B cell (primary cell): ENCODE measurements at regions not wholly inside any gene's neighbourhood (a gene's known extent, or its start where the extent isn't known, plus 50 kb on each side); places are given as distances from the start of the nearest gene placed in this dataset.

Source experiments
- EZH2 ChIP-seq: IDR thresholded peaks from 2 replicates; pipeline ENCODE4 v1.6.1; 2012; ENCODE audit warnings: borderline replicate concordance, low read depth, mild to moderate bottlenecking, moderate library complexity, low read length; ENCODE audit not compliant: insufficient read depth, poor library complexity, severe bottlenecking
- TF ChIP-seq, protein P1 (sequence below): fragments of 200-600 bp; IDR thresholded peaks from one replicate; pipeline ENCODE4 v1.8.0; 2022; ENCODE audit warnings: antibody characterized with exemption, mild to moderate bottlenecking

- TF ChIP-seq EZH2, result no peak
- TF ChIP-seq, protein P1, sequence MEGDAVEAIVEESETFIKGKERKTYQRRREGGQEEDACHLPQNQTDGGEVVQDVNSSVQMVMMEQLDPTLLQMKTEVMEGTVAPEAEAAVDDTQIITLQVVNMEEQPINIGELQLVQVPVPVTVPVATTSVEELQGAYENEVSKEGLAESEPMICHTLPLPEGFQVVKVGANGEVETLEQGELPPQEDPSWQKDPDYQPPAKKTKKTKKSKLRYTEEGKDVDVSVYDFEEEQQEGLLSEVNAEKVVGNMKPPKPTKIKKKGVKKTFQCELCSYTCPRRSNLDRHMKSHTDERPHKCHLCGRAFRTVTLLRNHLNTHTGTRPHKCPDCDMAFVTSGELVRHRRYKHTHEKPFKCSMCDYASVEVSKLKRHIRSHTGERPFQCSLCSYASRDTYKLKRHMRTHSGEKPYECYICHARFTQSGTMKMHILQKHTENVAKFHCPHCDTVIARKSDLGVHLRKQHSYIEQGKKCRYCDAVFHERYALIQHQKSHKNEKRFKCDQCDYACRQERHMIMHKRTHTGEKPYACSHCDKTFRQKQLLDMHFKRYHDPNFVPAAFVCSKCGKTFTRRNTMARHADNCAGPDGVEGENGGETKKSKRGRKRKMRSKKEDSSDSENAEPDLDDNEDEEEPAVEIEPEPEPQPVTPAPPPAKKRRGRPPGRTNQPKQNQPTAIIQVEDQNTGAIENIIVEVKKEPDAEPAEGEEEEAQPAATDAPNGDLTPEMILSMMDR, result no peak
Observed at GRCh38 chr5:116382874-116383266, 191.8 kb downstream of the SEMA6A start.
